Type B pancreatic cell (in vitro differentiated cells): ENCODE measurements at regions not wholly inside any gene's neighbourhood (a gene's known extent, or its start where the extent isn't known, plus 50 kb on each side); places are given as distances from the start of the nearest gene placed in this dataset.

Experiments used
- DNase-seq: peaks from one replicate; pipeline ENCODE4 v3.0.0; 2021; ENCODE audit warnings: mixed read lengths; ENCODE audit not compliant: unreplicated experiment; ENCODE audit errors: extremely low spot score
- H3K27ac Mint-ChIP-seq: 2 replicates; pipeline ENCODE4 v1.8.0; 2021; ENCODE audit warnings: mild to moderate bottlenecking, mixed read lengths
- H3K27me3 Mint-ChIP-seq: 2 replicates; pipeline ENCODE4 v1.8.0; 2021; ENCODE audit warnings: mixed read lengths
- H3K36me3 Mint-ChIP-seq: 2 replicates; pipeline ENCODE4 v1.8.0; 2021; ENCODE audit warnings: mixed read lengths
- H3K4me1 Mint-ChIP-seq: one replicate; pipeline ENCODE4 v1.8.0; 2021; ENCODE audit warnings: mixed read lengths; ENCODE audit not compliant: unreplicated experiment
- H3K4me3 Mint-ChIP-seq: 2 replicates; pipeline ENCODE4 v1.8.0; 2021; ENCODE audit warnings: mild to moderate bottlenecking, mixed read lengths
- H3K9me3 Mint-ChIP-seq: 2 replicates; pipeline ENCODE4 v1.8.0; 2021; ENCODE audit warnings: mixed read lengths
- TF ChIP-seq, protein P1 (sequence below): fragments of 200-600 bp; sonication (generic); conservative IDR thresholded peaks from 2 replicates; pipeline ENCODE4 v1.5.0; 2021; ENCODE audit warnings: antibody characterized with exemption, mild to moderate bottlenecking

DNA sequence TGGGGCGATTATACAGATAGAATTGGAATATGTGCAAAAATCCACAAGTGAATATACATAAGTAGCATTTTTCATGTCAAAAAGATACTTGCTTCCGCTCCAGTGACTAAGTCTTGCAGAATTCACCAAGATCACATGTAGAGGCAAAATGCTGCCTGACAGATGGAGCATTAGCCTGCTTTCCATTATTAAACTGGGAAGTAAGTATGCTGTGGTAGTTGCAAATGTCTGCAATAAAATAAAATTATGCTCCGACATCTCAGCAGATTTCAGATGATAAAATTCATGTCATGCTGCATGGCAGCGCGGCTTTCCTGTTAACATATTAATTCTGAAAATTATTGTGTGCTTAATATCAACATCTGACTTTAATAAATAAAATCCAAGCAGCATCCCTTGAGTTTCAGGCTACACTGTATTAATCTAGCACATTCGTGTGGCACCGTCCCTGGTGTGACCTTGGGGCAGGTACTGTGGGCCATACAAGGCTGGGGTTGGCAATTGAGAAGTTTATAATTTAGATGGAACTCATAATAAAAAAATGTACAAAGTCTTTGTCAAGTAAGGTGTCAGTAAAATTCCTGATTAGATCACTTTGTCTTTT is 366.4 kb upstream of the ZP4 start:
- Mint-ChIP-seq H3K4me1 (peaks cover 4% of the 10 kb centered on the region), H3K27me3 (no peaks in the 10 kb centered on the region), H3K4me3 (no peak overlapping the region), H3K36me3 (no peaks in the 10 kb centered on the region), H3K27ac (no peak overlapping the region), H3K9me3 (no peaks in the 10 kb centered on the region)
- TF ChIP-seq, protein P1, sequence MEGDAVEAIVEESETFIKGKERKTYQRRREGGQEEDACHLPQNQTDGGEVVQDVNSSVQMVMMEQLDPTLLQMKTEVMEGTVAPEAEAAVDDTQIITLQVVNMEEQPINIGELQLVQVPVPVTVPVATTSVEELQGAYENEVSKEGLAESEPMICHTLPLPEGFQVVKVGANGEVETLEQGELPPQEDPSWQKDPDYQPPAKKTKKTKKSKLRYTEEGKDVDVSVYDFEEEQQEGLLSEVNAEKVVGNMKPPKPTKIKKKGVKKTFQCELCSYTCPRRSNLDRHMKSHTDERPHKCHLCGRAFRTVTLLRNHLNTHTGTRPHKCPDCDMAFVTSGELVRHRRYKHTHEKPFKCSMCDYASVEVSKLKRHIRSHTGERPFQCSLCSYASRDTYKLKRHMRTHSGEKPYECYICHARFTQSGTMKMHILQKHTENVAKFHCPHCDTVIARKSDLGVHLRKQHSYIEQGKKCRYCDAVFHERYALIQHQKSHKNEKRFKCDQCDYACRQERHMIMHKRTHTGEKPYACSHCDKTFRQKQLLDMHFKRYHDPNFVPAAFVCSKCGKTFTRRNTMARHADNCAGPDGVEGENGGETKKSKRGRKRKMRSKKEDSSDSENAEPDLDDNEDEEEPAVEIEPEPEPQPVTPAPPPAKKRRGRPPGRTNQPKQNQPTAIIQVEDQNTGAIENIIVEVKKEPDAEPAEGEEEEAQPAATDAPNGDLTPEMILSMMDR: no peak
- no peak for DNase-seq

DNA sequence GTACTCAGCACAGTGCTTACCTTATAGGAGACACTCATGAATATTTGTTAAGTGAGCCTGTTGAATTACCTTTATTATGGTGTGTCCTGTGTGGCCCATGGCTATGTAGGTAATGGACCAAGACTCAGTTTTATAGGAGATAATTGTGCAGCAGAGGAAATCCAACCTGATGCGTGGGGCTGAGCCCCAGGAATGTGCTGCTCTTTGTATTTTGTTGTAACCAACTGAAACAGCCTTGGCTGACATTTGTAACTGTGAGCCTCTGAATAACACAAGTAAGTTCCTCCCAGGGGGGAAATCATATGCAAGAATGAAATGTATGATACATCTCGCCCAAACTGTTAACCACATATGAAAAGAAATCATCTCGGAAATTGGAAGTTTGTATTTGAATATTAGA is 364.2 kb upstream of the ZP4 start:
- Mint-ChIP-seq H3K36me3 (no peaks in the 10 kb centered on the region), H3K4me3 (no peak overlapping the region), H3K27me3 (no peaks in the 10 kb centered on the region), H3K9me3 (no peaks in the 10 kb centered on the region), H3K4me1 (peaks cover 5% of the 10 kb centered on the region), H3K27ac (no peak overlapping the region)
- TF ChIP-seq, protein P1: no peak
- no peak for DNase-seq

DNA sequence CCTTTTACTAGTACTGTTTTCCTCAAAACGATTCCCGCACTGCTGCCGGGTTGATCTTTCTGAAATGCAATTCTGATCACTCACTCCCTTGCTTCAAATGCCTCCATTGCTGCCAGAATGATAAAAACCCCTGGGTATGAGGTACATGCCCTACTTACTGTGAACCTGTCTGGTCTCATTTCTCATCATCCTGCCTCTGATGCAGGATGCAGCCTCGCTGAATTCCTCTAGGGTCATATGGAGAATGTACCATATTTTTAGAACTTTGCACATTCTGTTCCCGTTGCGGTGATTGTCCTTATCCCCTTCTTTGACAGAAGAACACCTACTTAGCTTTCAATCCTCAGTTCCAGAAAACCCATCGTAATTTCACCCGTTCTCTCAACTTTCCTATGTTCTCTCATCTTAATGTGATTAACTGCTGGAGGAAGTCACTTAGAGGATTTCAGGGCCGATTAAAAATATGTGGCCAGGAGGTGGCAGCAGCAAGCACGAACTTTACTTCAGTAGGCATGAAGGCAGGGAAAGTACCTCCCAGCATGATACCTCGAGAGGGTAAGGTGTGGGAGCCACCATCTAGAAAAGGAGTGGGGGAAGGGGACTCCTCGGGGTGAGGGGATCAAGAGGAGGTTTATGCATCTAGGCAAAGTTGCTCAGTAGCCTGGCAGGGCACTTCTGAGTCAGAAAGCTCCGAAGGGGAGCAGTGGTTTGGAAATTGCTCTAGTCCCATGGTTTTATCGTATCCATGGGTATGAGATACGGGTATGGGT is 361.5 kb upstream of the ZP4 start:
- Mint-ChIP-seq H3K9me3 (no peaks in the 10 kb centered on the region), H3K27ac (no peak overlapping the region), H3K4me1 (peaks cover 5% of the 10 kb centered on the region), H3K4me3 (no peak overlapping the region), H3K27me3 (no peaks in the 10 kb centered on the region), H3K36me3 (no peaks in the 10 kb centered on the region)
- TF ChIP-seq, protein P1: peak; percentile 81
- DNase-seq: no peak

DNA sequence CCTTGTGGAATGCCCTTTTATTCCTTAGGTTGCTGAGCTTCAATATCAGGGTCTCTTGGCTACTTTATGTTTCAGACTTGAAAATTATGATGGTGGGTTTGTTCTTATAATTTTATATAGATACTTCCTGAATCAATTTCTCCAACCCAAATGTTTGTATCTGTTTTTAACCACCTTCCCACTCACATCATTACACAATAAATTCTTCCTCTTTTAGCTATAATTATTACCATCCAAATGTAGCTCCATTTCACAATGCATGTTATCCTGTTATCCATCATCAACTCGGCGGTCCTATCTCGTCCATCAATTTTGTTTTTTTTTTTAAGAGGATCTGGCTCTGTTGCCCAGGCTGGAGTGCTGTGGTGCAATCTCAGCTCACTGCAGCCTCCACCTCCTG is 357.6 kb upstream of the ZP4 start:
- Mint-ChIP-seq H3K9me3 (no peaks in the 10 kb centered on the region), H3K4me1 (peaks cover 5% of the 10 kb centered on the region)
- TF ChIP-seq, protein P1: no peak

DNA sequence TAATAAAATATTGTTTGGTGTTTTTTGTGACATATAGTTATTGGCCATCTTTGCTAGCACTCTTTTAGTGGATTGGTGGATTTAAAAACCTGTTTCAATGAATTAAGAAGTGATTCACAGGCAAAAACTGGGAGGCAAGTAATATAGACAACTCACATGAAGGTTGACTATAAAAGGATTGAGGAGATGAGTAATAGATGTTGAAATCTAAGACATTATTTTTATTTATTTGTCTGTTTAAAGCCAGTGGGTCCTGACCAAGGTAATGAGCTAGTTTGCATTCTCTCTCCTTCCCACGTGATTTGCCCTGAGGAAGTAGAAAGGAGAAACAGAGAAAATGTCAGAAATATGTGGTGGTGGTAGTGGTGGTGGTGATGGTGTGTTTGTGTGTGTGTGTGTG is 351.5 kb upstream of the ZP4 start:
- DNase-seq: no peak
- Mint-ChIP-seq H3K27me3 (no peaks in the 10 kb centered on the region), H3K4me1 (no peaks in the 10 kb centered on the region), H3K36me3 (no peaks in the 10 kb centered on the region), H3K27ac (no peak overlapping the region), H3K9me3 (no peaks in the 10 kb centered on the region), H3K4me3 (no peak overlapping the region)
- TF ChIP-seq, protein P1: no peak

More for the DNA sequence above, 357.6 kb upstream of the ZP4 start:
- no peak overlapping the region for H3K27ac Mint-ChIP-seq
- no peak for DNase-seq
- H3K36me3 Mint-ChIP-seq: no peaks in the 10 kb centered on the region
- H3K4me3 Mint-ChIP-seq: no peak overlapping the region
- H3K27me3 Mint-ChIP-seq: no peaks in the 10 kb centered on the region
